Spinal cord (tissue), 1 donor: ENCODE measurements at regions not wholly inside any gene's neighbourhood (a gene's known extent, or its start where the extent isn't known, plus 50 kb on each side); places are given as distances from the start of the nearest gene placed in this dataset. TPM values are rescaled to one million over a fixed set of nuclear protein-coding genes. Genes with fewer than 3 reads are reported as not detected.

ENCODE experiments used
- small RNA-seq: library from RNA; depleted of rRNA; stranded (forward); fragments of <200 nt; gene quantifications from one replicate; pipeline ENCODE3, GENCODE V24; 2014; ENCODE audit warnings: low replicate concordance

Small RNA genes lying in the stretch of these regions (small RNA-seq; reads per million reads assigned to genes)
- gene BX323014.1: not detected
- gene RN7SL299P: not detected
